Neural progenitor cell (in vitro differentiated cells): ENCODE measurements at regions not wholly inside any gene's neighbourhood (a gene's known extent, or its start where the extent isn't known, plus 50 kb on each side); places are given as distances from the start of the nearest gene placed in this dataset.

Experiments used
- EZH2 ChIP-seq: fragments of 200-600 bp; sonication (generic); IDR thresholded peaks from 2 replicates; pipeline ENCODE4 v1.6.1; 2017; ENCODE audit warnings: antibody characterized with exemption, mild to moderate bottlenecking, moderate library complexity
- EZH2phosphoT487 ChIP-seq: fragments of 200-600 bp; sonication (generic); IDR thresholded peaks from 2 replicates; pipeline ENCODE4 v1.6.1; 2017; ENCODE audit warnings: antibody characterized with exemption
- TF ChIP-seq, protein P1 (sequence below): fragments of 200-600 bp; sonication (generic); IDR thresholded peaks from 2 replicates; pipeline ENCODE4 v1.5.1; 2017; ENCODE audit warnings: antibody characterized with exemption, mild to moderate bottlenecking

DNA sequence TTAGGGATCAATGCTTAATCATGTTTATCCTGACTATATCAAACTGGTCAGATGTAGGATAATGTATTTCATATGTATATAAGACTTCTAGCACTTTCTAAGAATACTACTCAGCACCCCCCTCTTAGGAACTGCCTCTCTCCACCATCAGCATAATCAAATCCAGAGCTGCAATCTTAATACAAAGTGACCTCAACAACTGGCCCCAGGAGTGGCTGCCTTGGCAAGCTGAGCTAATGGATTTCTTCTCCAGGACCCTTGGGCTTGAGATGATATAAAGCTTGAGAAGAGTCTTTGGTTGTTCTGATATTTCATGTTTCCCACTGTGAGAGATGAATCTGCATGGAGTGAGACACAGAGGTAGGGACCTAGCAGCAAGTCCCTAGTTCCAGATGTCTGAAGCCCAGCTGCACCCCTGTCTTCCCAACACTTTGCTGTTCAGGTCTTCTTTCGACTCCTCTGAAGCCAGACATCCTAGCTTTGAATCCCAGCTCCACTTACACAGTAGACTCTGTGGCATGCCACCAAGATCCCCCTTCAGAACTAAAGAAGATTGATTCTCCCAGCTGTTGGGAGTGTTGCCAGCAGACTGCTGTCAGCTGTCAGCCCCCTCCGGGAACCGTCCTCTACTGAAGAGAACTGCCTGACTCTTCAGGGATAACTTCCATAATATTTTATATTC is 309.3 kb upstream of the UBE2E2 start:
- TF ChIP-seq, protein P1, sequence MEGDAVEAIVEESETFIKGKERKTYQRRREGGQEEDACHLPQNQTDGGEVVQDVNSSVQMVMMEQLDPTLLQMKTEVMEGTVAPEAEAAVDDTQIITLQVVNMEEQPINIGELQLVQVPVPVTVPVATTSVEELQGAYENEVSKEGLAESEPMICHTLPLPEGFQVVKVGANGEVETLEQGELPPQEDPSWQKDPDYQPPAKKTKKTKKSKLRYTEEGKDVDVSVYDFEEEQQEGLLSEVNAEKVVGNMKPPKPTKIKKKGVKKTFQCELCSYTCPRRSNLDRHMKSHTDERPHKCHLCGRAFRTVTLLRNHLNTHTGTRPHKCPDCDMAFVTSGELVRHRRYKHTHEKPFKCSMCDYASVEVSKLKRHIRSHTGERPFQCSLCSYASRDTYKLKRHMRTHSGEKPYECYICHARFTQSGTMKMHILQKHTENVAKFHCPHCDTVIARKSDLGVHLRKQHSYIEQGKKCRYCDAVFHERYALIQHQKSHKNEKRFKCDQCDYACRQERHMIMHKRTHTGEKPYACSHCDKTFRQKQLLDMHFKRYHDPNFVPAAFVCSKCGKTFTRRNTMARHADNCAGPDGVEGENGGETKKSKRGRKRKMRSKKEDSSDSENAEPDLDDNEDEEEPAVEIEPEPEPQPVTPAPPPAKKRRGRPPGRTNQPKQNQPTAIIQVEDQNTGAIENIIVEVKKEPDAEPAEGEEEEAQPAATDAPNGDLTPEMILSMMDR, result no peak
- TF ChIP-seq EZH2, result no peak
- TF ChIP-seq EZH2phosphoT487, result no peak
